ENCODE measurements at regions not wholly inside any gene's neighbourhood (a gene's known extent, or its start where the extent isn't known, plus 50 kb on each side); places are given as distances from the start of the nearest gene placed in this dataset.
"Not testable (repeated sequence)": the region's sequence is repeated elsewhere in the genome, so short reads cannot be mapped to it uniquely, and the experiment has no call there.

DNA sequence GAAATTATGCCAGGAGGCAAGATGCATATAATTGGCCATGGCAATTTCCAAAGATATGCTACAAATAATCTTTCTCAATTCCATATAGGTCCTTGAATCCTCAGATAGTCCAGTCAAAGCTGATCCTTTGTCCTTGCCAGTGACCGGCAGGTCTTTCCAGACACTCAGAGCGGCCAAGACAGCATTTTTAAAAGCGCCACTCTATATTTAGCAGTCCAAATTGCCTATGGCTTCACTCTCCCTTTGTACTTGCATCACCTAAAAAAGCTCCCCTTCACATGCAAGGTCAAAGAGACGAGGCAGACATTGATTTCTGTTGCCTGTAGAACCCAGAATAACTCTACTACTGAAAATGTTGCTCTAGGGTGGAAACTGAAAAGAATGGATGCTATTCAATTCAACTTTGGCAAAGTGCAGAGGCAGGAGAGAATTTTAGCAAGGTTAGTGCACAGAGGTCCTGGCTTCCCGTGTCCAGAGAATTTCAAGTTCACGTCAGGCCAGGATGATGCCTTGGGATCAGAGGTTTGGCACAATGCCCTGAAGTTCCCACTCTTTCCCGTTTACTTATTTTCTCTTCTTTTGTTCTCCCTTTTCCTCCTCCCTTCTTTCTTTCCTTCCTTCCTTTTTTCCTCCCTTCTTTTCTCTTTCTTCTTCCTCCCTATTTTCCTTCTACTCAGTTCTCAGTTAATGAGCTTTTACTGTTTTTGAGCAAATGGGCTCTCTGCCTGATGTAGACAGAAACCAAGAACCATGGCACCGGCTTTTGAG, 108.5 kb downstream of the KCNK1 start:
- H3K4me3 ChIP-seq (ENCODE audit: insufficient read depth, low read depth, low read length), result no peak overlapping the region
- no peaks in the 10 kb centered on the region for H3K27me3 ChIP-seq (ENCODE audit: control insufficient read depth, insufficient read depth, low read length)
- no peak for DNase-seq
- no peaks in the 10 kb centered on the region for H3K36me3 ChIP-seq (replicated peaks; ENCODE audit: control insufficient read depth, insufficient read depth, low read length)

DNA sequence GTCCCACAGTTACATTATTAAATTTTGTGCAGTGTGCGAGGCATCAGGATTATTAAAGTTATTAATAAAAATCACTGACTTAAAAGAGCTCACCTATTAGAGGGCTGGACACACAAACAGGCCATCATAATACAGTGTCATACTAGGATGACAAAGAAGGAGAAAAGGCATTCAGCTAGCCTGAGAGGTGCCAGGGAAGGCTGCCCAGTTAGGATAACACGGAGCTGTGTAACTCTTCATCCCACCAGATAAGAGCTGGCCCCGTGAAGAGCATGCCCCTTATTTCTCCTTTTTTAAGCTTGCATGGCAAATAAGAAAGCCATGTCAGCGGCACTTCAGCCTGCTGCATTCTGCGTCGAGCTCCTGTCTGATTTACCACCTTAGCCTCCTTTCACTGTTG, 109.5 kb downstream of the KCNK1 start:
- H3K36me3 ChIP-seq (replicated peaks; ENCODE audit: control insufficient read depth, insufficient read depth, low read length), result no peaks in the 10 kb centered on the region
- no peak for DNase-seq
- no peaks in the 10 kb centered on the region for H3K27me3 ChIP-seq (ENCODE audit: control insufficient read depth, insufficient read depth, low read length)
- no peak overlapping the region for H3K4me3 ChIP-seq (ENCODE audit: insufficient read depth, low read depth, low read length)

DNA sequence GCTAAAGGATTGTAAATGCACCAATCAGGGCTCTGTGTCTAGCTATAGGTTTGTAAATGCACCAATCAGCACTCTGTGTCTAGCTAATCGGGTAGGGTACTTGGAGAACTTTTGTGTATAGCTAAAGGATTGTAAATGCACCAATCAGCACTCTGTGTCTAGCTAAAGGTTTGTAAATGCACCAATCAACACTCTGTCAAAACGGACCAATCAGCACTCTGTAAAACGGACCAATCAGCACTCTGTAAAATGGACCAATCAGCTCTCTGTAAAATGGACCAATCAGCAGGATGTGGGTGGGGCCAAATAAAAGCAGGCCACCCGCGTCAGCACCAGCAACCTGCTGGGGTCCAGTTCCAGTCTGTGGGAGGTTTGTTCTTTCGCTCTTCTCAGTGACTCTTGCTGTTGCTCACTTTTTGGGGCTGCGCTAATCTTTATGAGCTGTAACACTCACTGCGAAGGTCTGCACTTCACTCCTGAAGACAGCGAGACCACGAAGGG, 110.3 kb downstream of the KCNK1 start:
- H3K4me3 ChIP-seq (ENCODE audit: insufficient read depth, low read depth, low read length); H3K36me3 ChIP-seq (replicated peaks; ENCODE audit: control insufficient read depth, insufficient read depth, low read length); DNase-seq; H3K27me3 ChIP-seq (ENCODE audit: control insufficient read depth, insufficient read depth, low read length): not testable (repeated sequence)

DNA sequence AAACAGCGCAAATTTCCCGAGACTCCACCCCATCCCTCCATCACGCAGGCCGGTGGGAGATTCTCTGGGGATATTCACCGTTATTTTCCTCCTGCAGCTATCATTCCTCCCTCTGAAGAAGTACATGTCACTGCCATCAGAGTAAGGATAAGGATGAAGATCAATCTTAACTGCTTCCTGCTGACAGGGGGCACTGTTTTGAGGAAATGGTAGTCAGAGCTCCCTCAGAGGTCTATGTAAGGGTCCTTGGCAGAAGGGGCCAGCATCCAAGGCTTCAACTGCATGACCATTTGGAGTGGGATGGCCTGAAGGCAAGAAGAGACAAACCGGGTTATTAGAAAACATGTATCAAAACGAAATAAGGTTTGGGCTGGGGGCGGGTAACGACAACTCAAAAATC, 111.5 kb downstream of the KCNK1 start:
- Histone ChIP-seq H3K36me3 (replicated peaks; ENCODE audit: control insufficient read depth, insufficient read depth, low read length) (no peaks in the 10 kb centered on the region), H3K27me3 (ENCODE audit: control insufficient read depth, insufficient read depth, low read length) (no peaks in the 10 kb centered on the region), H3K4me3 (ENCODE audit: insufficient read depth, low read depth, low read length) (no peak overlapping the region)
- DNase-seq, result peak; percentile 13

DNA sequence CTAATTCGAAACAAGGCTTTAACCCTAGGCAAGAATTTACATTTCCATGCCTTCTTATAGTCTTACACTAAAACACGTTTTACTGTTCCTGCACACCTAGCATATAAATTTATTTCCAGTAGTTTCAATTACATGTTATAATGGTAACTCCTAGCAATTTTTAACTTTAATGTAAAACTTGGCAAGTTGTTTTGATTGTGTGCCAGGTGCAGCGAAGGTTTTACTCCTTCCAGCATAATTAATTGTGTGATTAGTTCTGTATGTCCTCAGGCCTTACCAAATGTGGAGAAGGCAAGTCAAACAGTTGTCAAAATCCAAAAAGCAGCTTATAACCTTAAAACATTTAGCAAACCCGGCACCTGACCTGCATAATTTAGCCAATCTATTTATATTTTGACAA, 114.8 kb downstream of the KCNK1 start:
- H3K36me3 ChIP-seq (replicated peaks; ENCODE audit: control insufficient read depth, insufficient read depth, low read length), result no peaks in the 10 kb centered on the region
- no peak overlapping the region for H3K4me3 ChIP-seq (ENCODE audit: insufficient read depth, low read depth, low read length)
- H3K27me3 ChIP-seq (ENCODE audit: control insufficient read depth, insufficient read depth, low read length), result no peaks in the 10 kb centered on the region
- no peak for DNase-seq

DNA sequence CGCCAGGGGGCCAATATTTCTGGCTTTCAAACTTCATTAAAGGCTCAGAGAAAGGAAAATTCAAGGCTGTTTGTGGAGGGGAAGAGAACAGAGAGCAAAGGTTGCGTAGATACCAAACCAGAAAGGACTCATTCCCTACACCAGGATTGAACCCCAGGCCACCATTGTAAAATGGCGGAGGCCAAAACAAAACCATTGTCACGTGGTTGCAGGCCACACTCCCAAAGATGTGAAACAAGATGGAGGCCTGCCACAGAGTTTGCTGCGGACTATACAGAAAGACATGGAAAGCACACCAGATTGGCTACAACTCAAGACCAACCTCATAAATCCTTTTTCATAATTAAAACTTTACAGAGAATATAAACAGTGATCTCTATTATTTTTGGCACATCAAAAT, 116.5 kb downstream of the KCNK1 start:
- no peak for DNase-seq
- H3K4me3 ChIP-seq (ENCODE audit: insufficient read depth, low read depth, low read length), result no peak overlapping the region
- H3K36me3 ChIP-seq (replicated peaks; ENCODE audit: control insufficient read depth, insufficient read depth, low read length), result no peaks in the 10 kb centered on the region
- no peaks in the 10 kb centered on the region for H3K27me3 ChIP-seq (ENCODE audit: control insufficient read depth, insufficient read depth, low read length)

DNA sequence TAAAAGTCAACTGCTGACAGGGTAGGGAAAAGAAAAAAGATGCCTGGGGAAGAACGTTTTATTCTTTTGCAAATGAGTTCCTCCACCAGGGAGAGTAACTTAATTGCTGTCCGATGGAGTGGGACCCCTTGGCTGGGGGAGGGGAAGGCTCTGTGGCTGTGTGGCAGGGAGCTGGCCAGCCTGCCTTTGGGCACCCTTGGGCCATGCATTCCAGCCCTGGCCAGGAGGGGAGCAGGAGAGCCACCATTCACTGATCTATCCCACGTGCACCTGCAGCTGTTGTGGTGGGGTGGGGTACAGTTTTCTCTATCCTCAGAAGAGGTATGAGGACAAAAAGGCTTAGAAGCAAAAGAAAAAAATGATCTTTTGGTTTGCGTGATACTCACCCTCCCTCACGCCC, 116.9 kb downstream of the KCNK1 start:
- H3K27me3 ChIP-seq (ENCODE audit: control insufficient read depth, insufficient read depth, low read length), result no peaks in the 10 kb centered on the region
- peak; percentile 71 for DNase-seq
- no peak overlapping the region for H3K4me3 ChIP-seq (ENCODE audit: insufficient read depth, low read depth, low read length)
- H3K36me3 ChIP-seq (replicated peaks; ENCODE audit: control insufficient read depth, insufficient read depth, low read length), result no peaks in the 10 kb centered on the region

DNA sequence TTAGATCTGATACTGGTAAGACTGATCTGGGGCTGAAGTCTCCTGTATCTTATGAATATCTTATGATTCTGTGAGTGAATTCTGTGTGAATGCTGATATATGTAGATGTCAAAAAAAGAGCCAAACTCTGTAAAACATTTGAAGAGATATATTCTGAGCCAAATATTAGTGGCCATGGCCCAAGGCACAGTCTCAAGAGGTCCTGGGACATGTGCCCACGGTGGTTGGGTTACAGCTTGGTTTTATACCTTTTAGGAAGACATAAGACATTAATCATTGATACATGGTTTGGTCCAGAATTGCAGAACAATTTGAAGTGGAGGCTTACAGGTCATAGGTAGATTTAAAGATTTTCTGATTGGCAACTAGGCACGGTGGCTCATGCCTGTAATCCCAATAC, 118.3 kb downstream of the KCNK1 start:
- DNase-seq, result no peak
- no peaks in the 10 kb centered on the region for H3K27me3 ChIP-seq (ENCODE audit: control insufficient read depth, insufficient read depth, low read length)
- no peaks in the 10 kb centered on the region for H3K36me3 ChIP-seq (replicated peaks; ENCODE audit: control insufficient read depth, insufficient read depth, low read length)
- H3K4me3 ChIP-seq (ENCODE audit: insufficient read depth, low read depth, low read length), result no peak overlapping the region

DNA sequence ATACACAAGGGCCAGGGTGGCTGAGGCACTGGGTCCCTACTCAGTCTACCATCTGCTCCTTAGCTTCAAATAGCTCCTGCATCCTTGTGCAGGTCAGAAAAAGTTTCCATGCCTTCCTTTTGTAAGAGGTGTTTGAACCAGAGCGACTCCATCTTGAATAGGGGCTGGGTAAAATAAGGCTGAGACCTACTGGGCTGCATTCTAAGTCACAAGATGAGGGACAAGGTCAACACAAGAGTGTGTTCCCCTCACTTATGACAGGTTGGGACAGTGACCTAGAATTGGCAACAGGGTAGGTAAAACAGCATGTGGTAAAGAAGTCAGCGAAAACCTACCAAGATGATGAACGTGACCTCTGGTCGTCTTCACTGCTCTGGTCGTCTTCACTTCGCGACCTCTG, 120.5 kb downstream of the KCNK1 start:
- Histone ChIP-seq H3K36me3 (replicated peaks; ENCODE audit: control insufficient read depth, insufficient read depth, low read length) (no peaks in the 10 kb centered on the region), H3K4me3 (ENCODE audit: insufficient read depth, low read depth, low read length) (no peak overlapping the region), H3K27me3 (ENCODE audit: control insufficient read depth, insufficient read depth, low read length) (no peaks in the 10 kb centered on the region)
- no peak for DNase-seq

DNA sequence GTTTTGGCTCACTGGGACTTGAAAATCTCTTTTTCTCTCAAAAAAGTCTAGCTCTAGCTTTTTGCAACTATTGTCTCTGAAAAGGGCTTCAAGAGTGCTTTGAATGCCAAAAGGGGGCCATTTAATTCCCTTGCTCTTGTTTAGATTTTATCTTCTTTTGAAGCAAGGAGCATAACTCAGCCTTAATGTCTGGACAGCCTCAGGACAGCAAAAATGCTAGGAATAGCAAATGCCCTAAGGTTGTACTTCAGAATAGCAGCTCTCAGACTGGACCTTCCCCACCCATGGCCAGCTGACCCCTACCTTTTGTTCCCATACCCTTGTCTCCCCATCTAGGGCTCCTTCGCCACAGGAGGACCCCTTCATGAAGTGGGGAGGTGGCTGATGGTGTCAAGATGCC, 121.4 kb downstream of the KCNK1 start:
- Histone ChIP-seq H3K4me3 (ENCODE audit: insufficient read depth, low read depth, low read length) (no peak overlapping the region), H3K36me3 (replicated peaks; ENCODE audit: control insufficient read depth, insufficient read depth, low read length) (no peaks in the 10 kb centered on the region), H3K27me3 (ENCODE audit: control insufficient read depth, insufficient read depth, low read length) (no peaks in the 10 kb centered on the region)
- DNase-seq, result no peak

DNA sequence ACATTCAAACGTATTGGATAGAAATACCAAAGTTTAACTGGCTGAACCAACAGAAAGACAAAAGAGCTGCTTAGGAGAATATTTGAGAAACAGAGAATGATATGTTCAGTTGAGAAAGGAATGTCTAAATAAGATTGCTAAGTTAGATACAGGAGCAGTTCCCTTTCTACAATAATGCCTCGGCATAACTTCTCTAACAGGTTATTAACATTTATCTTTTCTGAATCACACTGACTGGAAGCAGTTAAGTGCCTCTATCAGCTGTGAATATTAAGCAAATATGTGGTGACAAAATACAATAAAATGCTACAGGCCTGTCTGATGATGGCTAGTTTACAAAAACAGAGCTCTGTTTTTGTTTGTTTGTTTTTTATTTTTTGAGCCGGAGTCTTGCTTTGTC, 121.9 kb downstream of the KCNK1 start:
- Histone ChIP-seq H3K36me3 (replicated peaks; ENCODE audit: control insufficient read depth, insufficient read depth, low read length) (no peaks in the 10 kb centered on the region), H3K4me3 (ENCODE audit: insufficient read depth, low read depth, low read length) (no peak overlapping the region), H3K27me3 (ENCODE audit: control insufficient read depth, insufficient read depth, low read length) (no peaks in the 10 kb centered on the region)
- no peak for DNase-seq

DNA sequence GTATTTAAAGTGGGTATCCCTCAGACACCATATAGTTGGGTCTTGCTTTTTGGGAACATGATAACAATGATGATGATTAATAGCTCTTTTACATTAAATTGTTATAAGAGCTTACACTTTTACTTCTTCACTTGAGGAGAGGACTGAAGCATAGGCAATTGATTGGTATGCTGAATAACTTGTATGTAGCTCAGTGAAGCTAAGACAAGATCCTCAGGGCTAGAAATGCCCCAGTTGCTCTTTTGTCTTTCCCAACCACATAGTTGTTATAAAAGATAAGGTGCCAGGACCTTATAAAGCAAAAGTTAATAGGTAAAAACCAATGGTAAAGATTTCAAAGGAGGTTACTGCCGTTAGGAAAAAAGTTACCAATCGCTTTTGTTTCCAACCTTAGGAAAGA, 123.4 kb downstream of the KCNK1 start:
- no peaks in the 10 kb centered on the region for H3K27me3 ChIP-seq (ENCODE audit: control insufficient read depth, insufficient read depth, low read length)
- H3K4me3 ChIP-seq (ENCODE audit: insufficient read depth, low read depth, low read length), result no peak overlapping the region
- H3K36me3 ChIP-seq (replicated peaks; ENCODE audit: control insufficient read depth, insufficient read depth, low read length), result no peaks in the 10 kb centered on the region
- DNase-seq, result no peak

DNA sequence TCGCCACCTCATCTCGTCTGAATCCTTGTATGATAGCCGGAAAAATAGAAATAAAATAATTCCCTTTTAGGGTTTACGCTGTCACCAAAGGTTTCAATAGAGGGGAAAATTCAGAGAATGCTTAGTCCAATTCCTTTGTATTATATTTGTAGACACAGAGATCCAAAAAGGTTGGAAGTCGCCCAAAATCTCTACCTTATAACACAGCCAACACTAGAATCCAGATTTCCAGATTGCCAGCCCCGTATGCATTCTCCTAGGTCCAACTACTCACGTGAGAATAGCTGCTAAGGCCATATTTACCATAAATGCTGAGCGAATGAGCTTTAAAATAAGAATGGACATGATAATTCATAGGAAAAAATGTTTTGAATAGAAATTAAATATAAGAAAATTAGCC, 124.5 kb downstream of the KCNK1 start:
- DNase-seq, result no peak
- no peaks in the 10 kb centered on the region for H3K36me3 ChIP-seq (replicated peaks; ENCODE audit: control insufficient read depth, insufficient read depth, low read length)
- H3K27me3 ChIP-seq (ENCODE audit: control insufficient read depth, insufficient read depth, low read length), result no peaks in the 10 kb centered on the region
- no peak overlapping the region for H3K4me3 ChIP-seq (ENCODE audit: insufficient read depth, low read depth, low read length)

DNA sequence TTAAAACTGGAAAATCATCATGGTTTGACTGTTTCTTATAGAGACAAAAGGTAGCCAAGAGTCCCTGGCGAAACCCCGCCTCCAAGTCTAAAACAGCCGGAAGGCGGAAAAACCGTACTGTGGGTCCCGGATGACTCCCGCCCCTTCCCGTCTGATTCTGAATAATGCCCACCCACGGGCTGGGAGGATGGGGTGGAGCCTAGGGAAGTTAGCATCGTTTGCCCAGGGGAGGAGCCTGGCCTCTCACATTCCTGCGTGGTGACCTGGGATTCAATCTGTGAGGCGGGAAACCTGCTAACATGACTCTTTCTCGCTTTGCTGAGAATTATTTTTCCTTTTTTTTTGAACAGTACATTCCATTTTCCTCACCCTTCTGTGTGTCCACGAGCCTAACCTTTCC, 124.9 kb downstream of the KCNK1 start:
- Histone ChIP-seq H3K36me3 (replicated peaks; ENCODE audit: control insufficient read depth, insufficient read depth, low read length) (no peaks in the 10 kb centered on the region), H3K27me3 (ENCODE audit: control insufficient read depth, insufficient read depth, low read length) (no peaks in the 10 kb centered on the region), H3K4me3 (ENCODE audit: insufficient read depth, low read depth, low read length) (no peak overlapping the region)
- peak; percentile 53 for DNase-seq

DNA sequence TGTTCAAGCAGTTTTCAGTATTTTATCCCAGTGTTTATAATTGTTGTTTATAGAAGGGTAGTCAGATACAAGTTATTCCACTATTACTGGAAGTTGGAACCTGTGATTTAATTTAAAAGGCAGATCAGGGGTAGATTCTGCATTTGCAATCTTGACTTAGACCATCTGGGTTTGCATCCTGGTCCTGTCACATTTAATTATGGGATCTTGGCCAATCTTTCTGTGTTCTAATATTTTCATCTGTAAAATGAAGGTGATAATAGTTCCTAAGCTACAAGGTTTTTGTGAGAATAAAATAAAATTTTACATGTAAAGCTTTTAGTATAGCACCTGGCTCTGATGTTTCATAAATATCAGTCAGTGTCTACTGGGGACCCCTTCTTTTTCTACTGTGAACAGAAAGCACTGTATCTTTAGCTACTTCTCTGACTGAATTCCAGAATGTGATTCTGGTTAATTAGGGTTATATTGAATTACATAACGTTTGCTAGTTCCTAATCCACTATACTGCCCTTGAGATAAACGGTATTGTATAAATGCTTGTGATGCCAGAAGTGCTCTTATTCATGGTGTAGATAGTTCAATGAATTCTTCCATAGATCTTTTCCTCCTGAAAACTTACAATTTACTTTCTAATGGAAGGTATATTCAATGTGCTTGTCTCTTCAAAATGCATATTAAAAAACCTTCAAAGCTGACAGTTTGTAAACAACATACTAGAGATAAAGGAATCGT, 131.0 kb downstream of the KCNK1 start:
- no peak overlapping the region for H3K4me3 ChIP-seq (ENCODE audit: insufficient read depth, low read depth, low read length)
- no peaks in the 10 kb centered on the region for H3K36me3 ChIP-seq (replicated peaks; ENCODE audit: control insufficient read depth, insufficient read depth, low read length)
- DNase-seq, result no peak
- H3K27me3 ChIP-seq (ENCODE audit: control insufficient read depth, insufficient read depth, low read length), result no peaks in the 10 kb centered on the region
